Right lobe of liver (tissue), 4 donors: ENCODE measurements at regions not wholly inside any gene's neighbourhood (a gene's known extent, or its start where the extent isn't known, plus 50 kb on each side); places are given as distances from the start of the nearest gene placed in this dataset.

ENCODE experiments used
- POLR2A ChIP-seq: fragments of 450-650 bp; IDR thresholded peaks from one replicate; pipeline ENCODE4 v1.6.1; 2017; ENCODE audit warnings: antibody characterized with exemption, mild to moderate bottlenecking
- TF ChIP-seq, protein P1 (sequence below), 4 donors: fragments of 200-600 bp in 3 of 4; fragments of 450-650 bp in 1 of 4; IDR thresholded peaks; one replicate each; pipeline versions ENCODE4 v1.5.1 to v1.8.0; 2016 to 2022; ENCODE audit warnings: antibody characterized with exemption in 4 of 4, mild to moderate bottlenecking in 2 of 4
- donor health status: DM: no; HTN: no; CAD: no.
- donor health status: DM: no; HTN: no; CAD: no.
- donor health status: DM: no; HTN: yes; CAD: no.

DNA sequence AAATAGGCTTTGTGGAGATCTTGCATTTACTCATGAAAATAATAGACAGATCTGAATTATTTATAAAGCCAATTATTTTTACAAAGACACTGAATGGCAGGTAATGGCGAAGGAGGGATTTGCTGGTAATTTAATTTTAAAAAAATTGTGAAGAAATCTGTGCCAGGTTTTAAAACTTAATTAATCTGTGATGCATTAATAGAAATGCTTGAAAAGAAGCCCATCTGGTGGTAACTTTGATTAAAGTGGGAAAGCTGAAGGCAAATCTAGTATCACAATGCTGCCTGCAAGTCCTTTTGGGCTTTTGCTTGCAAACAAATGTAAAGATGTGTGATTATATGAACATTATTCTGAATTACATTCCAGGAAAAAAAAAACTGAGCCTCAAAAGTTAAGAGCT is 433.2 kb upstream of the DEPDC1 start:
- TF ChIP-seq, protein P1, sequence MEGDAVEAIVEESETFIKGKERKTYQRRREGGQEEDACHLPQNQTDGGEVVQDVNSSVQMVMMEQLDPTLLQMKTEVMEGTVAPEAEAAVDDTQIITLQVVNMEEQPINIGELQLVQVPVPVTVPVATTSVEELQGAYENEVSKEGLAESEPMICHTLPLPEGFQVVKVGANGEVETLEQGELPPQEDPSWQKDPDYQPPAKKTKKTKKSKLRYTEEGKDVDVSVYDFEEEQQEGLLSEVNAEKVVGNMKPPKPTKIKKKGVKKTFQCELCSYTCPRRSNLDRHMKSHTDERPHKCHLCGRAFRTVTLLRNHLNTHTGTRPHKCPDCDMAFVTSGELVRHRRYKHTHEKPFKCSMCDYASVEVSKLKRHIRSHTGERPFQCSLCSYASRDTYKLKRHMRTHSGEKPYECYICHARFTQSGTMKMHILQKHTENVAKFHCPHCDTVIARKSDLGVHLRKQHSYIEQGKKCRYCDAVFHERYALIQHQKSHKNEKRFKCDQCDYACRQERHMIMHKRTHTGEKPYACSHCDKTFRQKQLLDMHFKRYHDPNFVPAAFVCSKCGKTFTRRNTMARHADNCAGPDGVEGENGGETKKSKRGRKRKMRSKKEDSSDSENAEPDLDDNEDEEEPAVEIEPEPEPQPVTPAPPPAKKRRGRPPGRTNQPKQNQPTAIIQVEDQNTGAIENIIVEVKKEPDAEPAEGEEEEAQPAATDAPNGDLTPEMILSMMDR (IDR thresholded peaks at IDR 0.05), result no peak
- TF ChIP-seq POLR2A, result no peak
